GM19463 (cell line): ENCODE measurements at regions not wholly inside any gene's neighbourhood (a gene's known extent, or its start where the extent isn't known, plus 50 kb on each side); places are given as distances from the start of the nearest gene placed in this dataset.
"Not testable (repeated sequence)": the region's sequence is repeated elsewhere in the genome, so short reads cannot be mapped to it uniquely, and the experiment has no call there.

Source experiments
- ATAC-seq: cut with Tn5 transposase; IDR thresholded peaks from one replicate; pipeline ENCODE4 v1.9.1; 2021; ENCODE audit warnings: mild to moderate bottlenecking, moderate library complexity; ENCODE audit not compliant: unreplicated experiment

GRCh38 chr13:87444135-87444534 is 227.0 kb upstream of the SLITRK5 start:
- ATAC-seq: peak; percentile 96

- ATAC-seq: no peak
Observed at GRCh38 chr13:87452281-87452680, 218.9 kb upstream of the SLITRK5 start.

GRCh38 chr13:87453244-87453643 is 217.9 kb upstream of the SLITRK5 start:
- ATAC-seq: no peak

- no peak for ATAC-seq
Observed at GRCh38 chr13:87459419-87459818, 211.8 kb upstream of the SLITRK5 start.

- no peak for ATAC-seq
Observed at GRCh38 chr13:87497426-87497825, 173.7 kb upstream of the SLITRK5 start.

- no peak for ATAC-seq
Observed at GRCh38 chr13:87498681-87499080, 172.5 kb upstream of the SLITRK5 start.

- ATAC-seq: no peak
Observed at GRCh38 chr13:87524775-87525174, 146.4 kb upstream of the SLITRK5 start.

- no peak for ATAC-seq
Observed at GRCh38 chr13:87533776-87534175, 137.4 kb upstream of the SLITRK5 start.

- no peak for ATAC-seq
Observed at GRCh38 chr13:87535911-87536310, 135.3 kb upstream of the SLITRK5 start.

- ATAC-seq: peak; percentile 57
Observed at GRCh38 chr13:87536499-87536898, 134.7 kb upstream of the SLITRK5 start.

- peak; percentile 92 for ATAC-seq
Observed at GRCh38 chr13:87536899-87537298, 134.3 kb upstream of the SLITRK5 start.

- no peak for ATAC-seq
Observed at GRCh38 chr13:87537951-87538350, 133.2 kb upstream of the SLITRK5 start.

GRCh38 chr13:87538366-87539052 is 132.7 kb upstream of the SLITRK5 start:
- ATAC-seq: no peak

- ATAC-seq: no peak
Observed at GRCh38 chr13:87553142-87553541, 118.0 kb upstream of the SLITRK5 start.

GRCh38 chr13:87554045-87554444 is 117.1 kb upstream of the SLITRK5 start:
- ATAC-seq: peak; percentile 82

GRCh38 chr13:87557788-87558187 is 113.4 kb upstream of the SLITRK5 start:
- no peak for ATAC-seq

- not testable (repeated sequence) for ATAC-seq
Observed at GRCh38 chr13:87561580-87561979, 109.6 kb upstream of the SLITRK5 start.

GRCh38 chr13:87570669-87571068 is 100.5 kb upstream of the SLITRK5 start:
- ATAC-seq: no peak

- no peak for ATAC-seq
Observed at GRCh38 chr13:87582399-87582798, 88.8 kb upstream of the SLITRK5 start.

- ATAC-seq: no peak
Observed at GRCh38 chr13:87590518-87590917, 80.7 kb upstream of the SLITRK5 start.

- not testable (repeated sequence) for ATAC-seq
Observed at GRCh38 chr13:87604437-87604836, 66.7 kb upstream of the SLITRK5 start.

- ATAC-seq: no peak
Observed at GRCh38 chr13:87607266-87607665, 63.9 kb upstream of the SLITRK5 start.

- no peak for ATAC-seq
Observed at GRCh38 chr13:87614276-87614675, 56.9 kb upstream of the SLITRK5 start.
